ENCODE measurements at regions not wholly inside any gene's neighbourhood (a gene's known extent, or its start where the extent isn't known, plus 50 kb on each side); places are given as distances from the start of the nearest gene placed in this dataset.

GRCh38 chr17:65366102-65366844 lies 195.2 kb downstream of the AXIN2 start:
- DNase-seq (ENCODE audit: low read depth, low spot score): no peak

- DNase-seq (ENCODE audit: low read depth, low spot score): no peak
Observed at GRCh38 chr17:65365169-65365568, 196.3 kb downstream of the AXIN2 start.

- DNase-seq (ENCODE audit: low read depth, low spot score): no peak
Observed at GRCh38 chr17:65364438-65364837, 197.0 kb downstream of the AXIN2 start.

- DNase-seq (ENCODE audit: low read depth, low spot score): no peak
Observed at GRCh38 chr17:65362826-65363225, 198.6 kb downstream of the AXIN2 start.

GRCh38 chr17:65360961-65361552 lies 200.4 kb downstream of the AXIN2 start:
- DNase-seq (ENCODE audit: low read depth, low spot score): no peak

- peak; percentile 10 for DNase-seq (ENCODE audit: low read depth, low spot score)
Observed at GRCh38 chr17:65359016-65359415, 202.4 kb downstream of the AXIN2 start.

- DNase-seq (ENCODE audit: low read depth, low spot score): no peak
Observed at GRCh38 chr17:65356536-65356935, 204.9 kb downstream of the AXIN2 start.

GRCh38 chr17:65355246-65355645 lies 206.2 kb downstream of the AXIN2 start:
- no peak for DNase-seq (ENCODE audit: low read depth, low spot score)

GRCh38 chr17:65349916-65350315 lies 211.5 kb downstream of the AXIN2 start:
- no peak for DNase-seq (ENCODE audit: low read depth, low spot score)

- DNase-seq (ENCODE audit: low read depth, low spot score): no peak
Observed at GRCh38 chr17:65346166-65346565, 209.0 kb downstream of the RGS9 start.

GRCh38 chr17:65345261-65346005 lies 208.3 kb downstream of the RGS9 start:
- no peak for DNase-seq (ENCODE audit: low read depth, low spot score)

GRCh38 chr17:65340401-65340800 lies 203.2 kb downstream of the RGS9 start:
- DNase-seq (ENCODE audit: low read depth, low spot score): no peak

- DNase-seq (ENCODE audit: low read depth, low spot score): no peak
Observed at GRCh38 chr17:65334406-65334805, 197.2 kb downstream of the RGS9 start.

GRCh38 chr17:65332779-65333178 lies 195.6 kb downstream of the RGS9 start:
- no peak for DNase-seq (ENCODE audit: low read depth, low spot score)

- DNase-seq (ENCODE audit: low read depth, low spot score): no peak
Observed at GRCh38 chr17:65332375-65332774, 195.2 kb downstream of the RGS9 start.

- no peak for DNase-seq (ENCODE audit: low read depth, low spot score)
Observed at GRCh38 chr17:65328567-65328966, 191.4 kb downstream of the RGS9 start.

- DNase-seq (ENCODE audit: low read depth, low spot score): no peak
Observed at GRCh38 chr17:65324611-65325342, 187.6 kb downstream of the RGS9 start.

- DNase-seq (ENCODE audit: low read depth, low spot score): no peak
Observed at GRCh38 chr17:65323049-65323448, 185.9 kb downstream of the RGS9 start.

- DNase-seq (ENCODE audit: low read depth, low spot score): no peak
Observed at GRCh38 chr17:65320820-65321219, 183.7 kb downstream of the RGS9 start.

- DNase-seq (ENCODE audit: low read depth, low spot score): no peak
Observed at GRCh38 chr17:65314212-65314611, 177.0 kb downstream of the RGS9 start.

GRCh38 chr17:65312718-65313377 lies 175.7 kb downstream of the RGS9 start:
- DNase-seq (ENCODE audit: low read depth, low spot score): no peak

All from pulmonary artery endothelial cell (primary cell).